KOPT-K1 (cell line): ENCODE measurements at regions not wholly inside any gene's neighbourhood (a gene's known extent, or its start where the extent isn't known, plus 50 kb on each side); places are given as distances from the start of the nearest gene placed in this dataset.

Experiments used
- H3K27ac ChIP-seq: fragments of 200-600 bp; sonication (generic); 2 replicates; pipeline ENCODE4 v1.5.1; 2016; ENCODE audit warnings: antibody characterized with exemption, mild to moderate bottlenecking, low read depth, low read length; ENCODE audit not compliant: poor library complexity, severe bottlenecking
- H3K36me3 ChIP-seq: fragments of 200-600 bp; sonication (generic); 2 replicates; pipeline ENCODE4 v1.5.1; 2017; ENCODE audit warnings: antibody characterized with exemption, mild to moderate bottlenecking, low read length, moderate library complexity; ENCODE audit not compliant: insufficient read depth
- H3K9me3 ChIP-seq: fragments of 200-600 bp; sonication (generic); 2 replicates; pipeline ENCODE4 v1.5.1; 2017; ENCODE audit warnings: antibody characterized with exemption, low read length, mild to moderate bottlenecking; ENCODE audit not compliant: insufficient read depth, poor library complexity, severe bottlenecking

- Histone ChIP-seq H3K36me3 (no peaks in the 10 kb centered on the region), H3K9me3 (peaks cover 8% of the 10 kb centered on the region), H3K27ac (no peak overlapping the region)
Measured at GRCh38 chr1:114323959-114324661, 170.4 kb upstream of the SYT6 start.

DNA sequence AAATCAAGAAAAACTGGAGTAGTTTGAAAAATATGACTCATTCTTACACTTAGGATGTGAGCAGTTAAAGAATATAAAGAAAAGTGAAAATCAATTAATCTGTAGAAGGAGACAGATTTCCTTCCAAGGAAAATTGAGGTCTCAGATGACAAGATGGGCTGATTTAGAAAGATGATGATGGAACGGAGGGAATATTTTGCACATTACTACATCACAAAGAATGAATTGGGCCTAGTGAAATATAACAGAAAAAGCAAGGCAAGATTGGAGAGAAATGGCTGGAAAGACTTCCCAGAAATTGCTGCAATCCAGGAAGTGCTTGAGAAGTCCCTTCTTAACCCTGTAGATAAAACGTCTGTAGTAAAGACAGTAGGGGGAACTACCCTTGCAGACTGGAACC, 169.1 kb upstream of the SYT6 start:
- Histone ChIP-seq H3K36me3 (no peaks in the 10 kb centered on the region), H3K9me3 (peaks cover 8% of the 10 kb centered on the region), H3K27ac (no peak overlapping the region)

DNA sequence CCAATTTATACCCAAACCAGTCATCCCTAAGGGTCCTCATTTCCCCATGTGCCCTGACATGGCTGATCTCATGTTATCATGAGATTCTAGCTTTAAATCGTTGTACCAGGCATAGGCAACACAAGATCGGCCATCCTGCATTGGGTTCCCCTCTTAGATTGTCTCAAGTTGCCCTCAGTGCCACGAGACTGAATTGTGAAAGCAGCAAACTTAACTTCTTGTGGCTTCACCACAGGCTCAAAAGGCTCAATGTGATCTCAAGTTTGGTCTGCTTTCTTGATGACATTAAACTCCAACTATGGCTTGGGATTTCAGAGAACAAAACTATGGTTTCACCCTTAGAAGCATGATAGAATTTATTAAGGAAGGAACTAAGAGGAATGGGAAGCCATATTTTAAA, 168.5 kb upstream of the SYT6 start:
- H3K27ac ChIP-seq = no peak overlapping the region
- no peaks in the 10 kb centered on the region for H3K36me3 ChIP-seq
- H3K9me3 ChIP-seq = peaks cover 8% of the 10 kb centered on the region

DNA sequence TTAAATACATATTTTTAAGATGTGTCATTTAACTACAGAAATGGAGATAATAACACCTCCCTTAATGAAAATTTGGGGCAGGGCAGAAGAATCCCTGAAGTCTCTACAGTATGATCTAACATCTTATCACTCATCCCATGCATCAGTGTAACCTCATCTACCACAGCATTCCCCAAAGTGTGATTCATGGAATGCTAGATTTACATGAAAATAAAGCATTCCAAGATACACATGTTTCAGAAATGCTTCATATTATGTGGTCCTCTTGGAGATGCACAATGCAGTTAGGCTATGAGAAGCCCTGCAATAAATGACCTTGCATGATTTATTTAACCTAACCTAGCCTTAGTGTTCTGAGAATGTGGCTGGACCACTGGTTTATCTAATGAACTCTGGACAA, 166.9 kb upstream of the SYT6 start:
- Histone ChIP-seq H3K9me3 (no peaks in the 10 kb centered on the region), H3K27ac (no peak overlapping the region), H3K36me3 (no peaks in the 10 kb centered on the region)

DNA sequence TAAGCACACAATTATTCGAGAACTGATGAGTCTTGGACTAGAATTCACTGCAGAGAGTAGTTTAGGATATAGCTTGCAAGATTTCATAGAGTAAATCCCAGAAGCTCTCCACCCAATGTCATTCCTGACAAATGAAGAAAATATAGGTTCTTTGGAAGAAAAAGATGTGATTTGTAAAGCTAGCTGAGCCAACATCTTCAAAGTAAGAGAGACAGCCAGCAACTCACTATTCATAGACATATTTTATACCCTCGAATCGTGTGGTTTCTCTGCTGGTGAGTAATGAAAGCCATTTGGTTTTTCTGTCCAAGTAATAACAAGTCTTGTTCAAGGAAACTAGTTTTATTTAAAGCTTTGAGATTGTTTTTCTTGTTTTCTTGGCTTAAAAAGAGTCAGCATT, 165.7 kb upstream of the SYT6 start:
- H3K36me3 ChIP-seq = no peaks in the 10 kb centered on the region
- no peaks in the 10 kb centered on the region for H3K9me3 ChIP-seq
- no peak overlapping the region for H3K27ac ChIP-seq

DNA sequence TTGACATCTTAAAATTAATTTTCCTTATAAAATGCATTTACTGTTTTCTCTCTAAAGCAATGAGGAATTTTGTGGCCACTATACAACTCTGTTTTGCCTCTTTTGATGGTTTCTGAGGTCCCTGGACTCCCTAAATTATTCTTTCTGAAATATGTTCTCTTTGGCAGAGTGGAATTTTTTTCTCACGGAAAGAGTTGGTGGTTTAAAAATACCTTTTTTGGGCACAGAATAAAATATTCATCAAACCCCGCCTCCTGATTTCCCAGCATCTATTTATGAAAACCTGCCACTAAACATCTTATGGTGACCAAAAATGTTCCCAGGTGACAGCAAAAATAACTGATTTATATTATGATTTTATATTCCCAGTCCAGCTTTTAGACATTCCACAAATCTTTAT, 165.3 kb upstream of the SYT6 start:
- Histone ChIP-seq H3K36me3 (no peaks in the 10 kb centered on the region), H3K9me3 (no peaks in the 10 kb centered on the region), H3K27ac (no peak overlapping the region)

DNA sequence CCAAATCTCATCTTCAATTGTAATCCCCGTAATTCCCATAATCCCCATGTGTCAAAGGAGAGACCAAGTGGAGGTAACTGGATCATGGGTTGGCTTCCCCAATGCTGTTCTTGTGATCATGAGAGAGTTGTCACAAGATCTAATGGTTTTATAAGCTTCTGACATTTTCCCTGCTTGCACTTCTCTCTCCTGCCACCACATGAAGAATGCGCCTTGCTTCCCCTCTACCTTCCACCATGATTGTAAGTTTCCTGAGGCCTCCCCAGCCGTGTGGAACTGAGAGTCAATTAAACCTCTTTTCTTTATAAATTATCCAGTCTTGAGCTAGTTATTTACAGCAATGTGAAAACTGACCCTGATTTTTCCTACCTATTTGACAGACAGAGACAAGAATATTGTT, 162.5 kb upstream of the SYT6 start:
- Histone ChIP-seq H3K27ac (no peak overlapping the region), H3K36me3 (no peaks in the 10 kb centered on the region)

GRCh38 chr1:114315631-114316030, 162.0 kb upstream of the SYT6 start:
- Histone ChIP-seq H3K27ac (no peak overlapping the region), H3K9me3 (no peaks in the 10 kb centered on the region), H3K36me3 (no peaks in the 10 kb centered on the region)

More for the DNA sequence above, 162.5 kb upstream of the SYT6 start:
- no peaks in the 10 kb centered on the region for H3K9me3 ChIP-seq

DNA sequence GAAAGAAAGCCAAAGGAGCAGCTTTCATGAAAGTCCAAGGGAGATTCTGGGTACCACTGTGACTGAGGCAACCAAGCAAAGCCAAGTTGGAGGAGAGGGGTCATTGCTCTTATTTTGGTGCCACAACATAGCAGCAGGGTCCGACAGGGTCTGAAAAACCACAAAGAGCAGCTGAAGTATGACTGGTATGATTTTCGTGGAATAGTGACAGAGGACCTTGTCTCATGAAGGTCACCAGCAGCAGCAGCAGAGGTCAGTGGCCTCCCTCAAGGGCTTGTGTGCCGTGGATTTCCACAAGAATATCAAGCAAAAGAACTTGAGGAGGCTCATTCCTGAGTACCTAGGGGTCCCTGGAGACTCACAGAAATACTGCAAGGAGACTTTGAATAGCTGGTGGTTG, 160.9 kb upstream of the SYT6 start:
- Histone ChIP-seq H3K27ac (no peak overlapping the region), H3K36me3 (no peaks in the 10 kb centered on the region), H3K9me3 (no peaks in the 10 kb centered on the region)

- Histone ChIP-seq H3K27ac (no peak overlapping the region), H3K9me3 (no peaks in the 10 kb centered on the region), H3K36me3 (no peaks in the 10 kb centered on the region)
Measured at GRCh38 chr1:114314098-114314497, 160.4 kb upstream of the SYT6 start.

DNA sequence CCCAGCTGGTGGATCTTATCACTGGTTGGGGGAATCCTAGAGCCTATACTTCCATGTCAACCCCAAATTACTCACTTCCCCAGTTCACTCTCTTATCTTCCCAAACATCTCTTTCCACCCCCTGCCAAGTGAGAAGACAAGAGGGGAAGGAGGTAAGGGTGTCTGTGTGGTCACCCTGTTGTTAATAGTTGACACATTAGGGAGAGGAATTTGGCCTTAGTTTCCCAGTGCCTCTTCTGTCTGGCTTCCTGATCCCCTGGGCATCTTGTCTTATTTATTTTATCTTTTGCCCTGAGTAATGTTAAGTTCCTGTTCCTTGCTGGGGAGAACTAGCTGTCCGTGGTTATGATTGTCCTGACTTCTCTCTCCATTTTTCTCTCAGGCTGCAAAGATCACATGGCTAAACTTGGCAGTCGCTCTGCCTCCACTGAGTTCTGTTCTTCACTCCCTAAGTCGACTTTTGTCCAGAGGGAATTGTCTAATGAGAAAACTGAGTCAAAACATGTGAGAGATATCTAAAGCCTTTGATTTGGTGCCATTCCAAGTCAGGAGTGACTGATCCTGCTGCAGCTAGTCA, 157.1 kb upstream of the SYT6 start:
- Histone ChIP-seq H3K27ac (no peak overlapping the region), H3K9me3 (no peaks in the 10 kb centered on the region), H3K36me3 (no peaks in the 10 kb centered on the region)

DNA sequence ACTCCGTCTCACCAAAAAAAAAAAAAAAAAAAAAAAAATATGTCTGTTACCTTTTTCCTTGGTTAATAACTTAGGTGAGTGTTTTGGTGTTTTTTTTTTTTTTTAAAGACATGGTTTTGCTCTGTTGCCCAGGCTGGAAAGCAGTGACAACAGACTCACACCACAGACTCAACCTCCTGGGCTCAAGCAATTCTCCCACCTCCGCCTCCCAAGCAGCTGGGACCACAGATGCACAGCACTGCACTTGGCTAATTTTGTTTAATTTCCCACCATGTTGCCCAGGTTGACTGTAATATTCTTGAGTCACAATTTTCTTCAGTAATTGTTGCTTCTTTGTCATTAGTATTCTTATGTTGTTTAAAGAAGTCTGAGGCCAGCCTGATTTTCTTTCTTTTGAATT, 149.2 kb upstream of the SYT6 start:
- no peaks in the 10 kb centered on the region for H3K36me3 ChIP-seq
- no peaks in the 10 kb centered on the region for H3K9me3 ChIP-seq
- no peak overlapping the region for H3K27ac ChIP-seq

- Histone ChIP-seq H3K36me3 (no peaks in the 10 kb centered on the region), H3K27ac (no peak overlapping the region), H3K9me3 (no peaks in the 10 kb centered on the region)
Measured at GRCh38 chr1:114299331-114299975, 145.8 kb upstream of the SYT6 start.

DNA sequence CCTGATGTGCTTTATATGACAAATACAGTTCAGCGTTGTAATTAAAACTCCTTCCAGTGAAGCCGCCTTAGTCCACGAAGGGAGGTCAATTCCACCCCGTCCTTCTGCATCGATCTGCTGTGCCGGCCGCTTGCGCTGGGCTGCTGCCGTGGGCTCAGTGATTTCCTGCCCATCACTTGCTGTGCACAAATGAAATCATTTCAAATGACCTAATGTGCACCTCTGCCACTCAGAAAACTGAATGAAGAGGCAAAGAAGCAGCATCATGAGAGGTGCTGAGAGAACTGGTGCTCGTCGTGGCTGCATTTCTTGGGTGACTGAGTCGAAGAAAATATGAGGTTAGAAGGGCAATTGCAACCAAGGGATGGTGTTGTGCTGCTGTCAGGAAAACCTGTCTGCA, 144.3 kb upstream of the SYT6 start:
- H3K27ac ChIP-seq = no peak overlapping the region
- H3K9me3 ChIP-seq = no peaks in the 10 kb centered on the region
- H3K36me3 ChIP-seq = no peaks in the 10 kb centered on the region

- H3K27ac ChIP-seq = no peak overlapping the region
- no peaks in the 10 kb centered on the region for H3K9me3 ChIP-seq
- H3K36me3 ChIP-seq = no peaks in the 10 kb centered on the region
Measured at GRCh38 chr1:114296413-114296812, 142.7 kb upstream of the SYT6 start.

DNA sequence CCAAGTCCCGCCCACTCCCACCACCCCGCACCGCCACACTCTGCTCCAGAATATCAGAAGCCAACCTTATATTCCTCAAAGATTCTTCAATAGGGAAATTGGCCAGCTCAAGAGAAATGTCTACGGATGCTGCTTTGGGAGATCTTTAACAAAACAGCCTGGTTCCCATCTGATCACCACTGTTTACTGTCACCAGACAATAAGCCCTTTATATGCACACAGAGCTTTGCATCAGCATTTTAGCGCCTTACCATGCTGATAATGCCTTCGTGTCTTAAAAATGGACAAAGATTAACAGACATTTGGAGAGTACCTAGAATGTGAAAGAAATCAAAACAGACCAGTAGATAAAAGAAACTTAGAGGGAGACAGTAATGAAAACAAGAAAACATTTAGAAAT, 141.7 kb upstream of the SYT6 start:
- H3K27ac ChIP-seq = no peak overlapping the region
- H3K9me3 ChIP-seq = no peaks in the 10 kb centered on the region
- no peaks in the 10 kb centered on the region for H3K36me3 ChIP-seq
